MM.1S (cell line): ENCODE measurements at regions not wholly inside any gene's neighbourhood (a gene's known extent, or its start where the extent isn't known, plus 50 kb on each side); places are given as distances from the start of the nearest gene placed in this dataset.

Experiments
- DNase-seq: peaks from one replicate; pipeline ENCODE4 v3.0.0-alpha.2; 2015
- H2AFZ ChIP-seq: fragments of 300-600 bp; sonication (generic); 2 replicates; pipeline ENCODE4 v1.6.0; 2016; ENCODE audit warnings: antibody characterized with exemption, low read length
- H3F3A ChIP-seq: fragments of 300-600 bp; sonication (generic); 2 replicates; pipeline ENCODE4 v1.6.1; 2016; ENCODE audit warnings: mild to moderate bottlenecking, antibody characterized with exemption, low read length, moderate library complexity, mixed read lengths; ENCODE audit not compliant: insufficient read depth
- H3K27ac ChIP-seq: fragments of 300-600 bp; sonication (generic); 2 replicates; pipeline ENCODE4 v1.5.1; 2016; ENCODE audit warnings: mild to moderate bottlenecking, low read length
- H3K27me3 ChIP-seq: fragments of 300-600 bp; sonication (generic); replicated peaks from 2 replicates; pipeline ENCODE4 v1.6.0; 2016; ENCODE audit warnings: low read length; ENCODE audit not compliant: insufficient read depth
- H3K36me3 ChIP-seq: fragments of 300-600 bp; sonication (generic); replicated peaks from 2 replicates; pipeline ENCODE4 v1.6.1; 2016; ENCODE audit warnings: mild to moderate bottlenecking, low read length, mixed read lengths; ENCODE audit not compliant: insufficient read depth
- H3K4me1 ChIP-seq: fragments of 300-600 bp; sonication (generic); 2 replicates; pipeline ENCODE4 v1.6.1; 2016; ENCODE audit warnings: low read length, mixed read lengths
- H3K4me2 ChIP-seq: fragments of 300-600 bp; sonication (generic); 2 replicates; pipeline ENCODE4 v1.6.0; 2016; ENCODE audit warnings: low read depth, low read length
- H3K4me3 ChIP-seq: fragments of 300-600 bp; sonication (generic); 2 replicates; pipeline ENCODE4 v1.5.1; 2016; ENCODE audit warnings: low read length, mixed read lengths
- H3K79me2 ChIP-seq: fragments of 300-600 bp; sonication (generic); 2 replicates; pipeline ENCODE4 v1.6.1; 2016; ENCODE audit warnings: mixed run types, low read length, mixed read lengths
- H3K9ac ChIP-seq: fragments of 300-600 bp; sonication (generic); 2 replicates; pipeline ENCODE4 v1.6.1; 2016; ENCODE audit warnings: low read length, mixed read lengths
- H3K9me2 ChIP-seq: fragments of 300-600 bp; sonication (generic); replicated peaks from 2 replicates; pipeline ENCODE4 v1.6.1; 2016; ENCODE audit warnings: mild to moderate bottlenecking, low read length, mixed read lengths; ENCODE audit not compliant: insufficient read depth
- H3K9me3 ChIP-seq: fragments of 300-600 bp; sonication (generic); replicated peaks from 2 replicates; pipeline ENCODE4 v1.6.1; 2016; ENCODE audit warnings: mild to moderate bottlenecking, low read length, mixed read lengths; ENCODE audit not compliant: insufficient read depth
- H4K20me1 ChIP-seq: fragments of 300-600 bp; sonication (generic); 2 replicates; pipeline ENCODE4 v1.6.1; 2016; ENCODE audit warnings: mild to moderate bottlenecking, low read length, moderate library complexity, mixed read lengths; ENCODE audit not compliant: insufficient read depth
- EZH2 ChIP-seq: fragments of 300-600 bp; sonication (generic); optimal IDR thresholded peaks from 2 replicates; pipeline ENCODE3; 2017; ENCODE audit warnings: low read depth, mild to moderate bottlenecking, antibody characterized with exemption, low read length, mixed read lengths
- EZH2phosphoT487 ChIP-seq: fragments of 300-600 bp; sonication (generic); IDR thresholded peaks from 2 replicates; pipeline ENCODE4 v1.6.1; 2018; ENCODE audit warnings: antibody characterized with exemption, low read length
- TF ChIP-seq, protein P1 (sequence below): fragments of 300-600 bp; sonication (generic); IDR thresholded peaks from 2 replicates; pipeline ENCODE4 v1.5.1; 2016; ENCODE audit warnings: antibody characterized with exemption, low read length, mixed read lengths

DNA sequence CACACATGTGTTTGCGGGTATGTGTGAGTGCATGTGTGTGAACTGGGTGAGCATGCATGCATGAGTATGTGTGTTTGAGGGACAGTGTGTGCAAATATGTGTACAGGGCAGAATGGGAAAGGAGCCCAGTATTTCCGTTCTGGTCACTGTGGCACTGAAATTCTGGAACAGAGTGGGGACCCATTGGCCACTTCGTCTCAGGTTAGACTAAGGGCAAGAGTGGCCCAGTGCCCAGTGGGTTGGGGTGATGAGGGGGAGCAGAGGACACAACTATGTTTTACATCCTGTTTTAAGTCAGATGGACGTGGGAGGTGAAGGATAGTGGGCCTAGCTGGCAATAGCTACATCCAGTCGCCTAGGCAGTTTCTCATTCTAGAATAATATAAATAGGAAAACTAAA, 438.5 kb downstream of the DYNC2H1 start:
- no peak overlapping the region for H3K4me2 ChIP-seq
- H3K36me3 ChIP-seq = no peaks in the 10 kb centered on the region
- TF ChIP-seq EZH2 (no peak), EZH2phosphoT487 (no peak)
- TF ChIP-seq, protein P1, sequence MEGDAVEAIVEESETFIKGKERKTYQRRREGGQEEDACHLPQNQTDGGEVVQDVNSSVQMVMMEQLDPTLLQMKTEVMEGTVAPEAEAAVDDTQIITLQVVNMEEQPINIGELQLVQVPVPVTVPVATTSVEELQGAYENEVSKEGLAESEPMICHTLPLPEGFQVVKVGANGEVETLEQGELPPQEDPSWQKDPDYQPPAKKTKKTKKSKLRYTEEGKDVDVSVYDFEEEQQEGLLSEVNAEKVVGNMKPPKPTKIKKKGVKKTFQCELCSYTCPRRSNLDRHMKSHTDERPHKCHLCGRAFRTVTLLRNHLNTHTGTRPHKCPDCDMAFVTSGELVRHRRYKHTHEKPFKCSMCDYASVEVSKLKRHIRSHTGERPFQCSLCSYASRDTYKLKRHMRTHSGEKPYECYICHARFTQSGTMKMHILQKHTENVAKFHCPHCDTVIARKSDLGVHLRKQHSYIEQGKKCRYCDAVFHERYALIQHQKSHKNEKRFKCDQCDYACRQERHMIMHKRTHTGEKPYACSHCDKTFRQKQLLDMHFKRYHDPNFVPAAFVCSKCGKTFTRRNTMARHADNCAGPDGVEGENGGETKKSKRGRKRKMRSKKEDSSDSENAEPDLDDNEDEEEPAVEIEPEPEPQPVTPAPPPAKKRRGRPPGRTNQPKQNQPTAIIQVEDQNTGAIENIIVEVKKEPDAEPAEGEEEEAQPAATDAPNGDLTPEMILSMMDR = no peak

DNA sequence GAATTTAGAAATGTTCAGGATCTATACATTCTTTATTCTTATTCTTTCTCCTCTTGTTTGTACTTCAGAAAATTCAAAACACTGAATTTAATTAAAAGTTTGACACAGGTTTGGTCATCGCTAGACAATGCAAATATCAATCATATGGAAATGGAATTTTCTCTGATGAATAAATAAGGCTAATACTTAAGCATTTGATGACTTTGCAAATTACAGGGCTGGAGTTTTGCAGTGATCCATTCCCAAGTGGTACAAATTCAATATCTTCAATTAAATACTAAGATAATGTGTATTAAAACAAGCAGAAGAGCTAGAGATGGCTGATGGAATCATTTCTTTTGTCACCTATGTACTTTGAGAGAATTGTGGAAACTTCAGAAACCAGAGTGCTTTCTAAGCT, 439.6 kb downstream of the DYNC2H1 start:
- no peak for DNase-seq
- TF ChIP-seq EZH2 = no peak
- TF ChIP-seq, protein P1 = no peak
- no peak for TF ChIP-seq EZH2phosphoT487
- no peaks in the 10 kb centered on the region for H3K9me3 ChIP-seq
- H3K9ac ChIP-seq = no peak overlapping the region
- no peak overlapping the region for H3K4me2 ChIP-seq
- no peak overlapping the region for H2AFZ ChIP-seq
- no peaks in the 10 kb centered on the region for H3K79me2 ChIP-seq
- no peaks in the 10 kb centered on the region for H3K36me3 ChIP-seq
- no peaks in the 10 kb centered on the region for H3K27me3 ChIP-seq
- H3K4me1 ChIP-seq = no peaks in the 10 kb centered on the region
- H4K20me1 ChIP-seq = no peaks in the 10 kb centered on the region
- H3K4me3 ChIP-seq = no peak overlapping the region
- H3F3A ChIP-seq = no peaks in the 10 kb centered on the region
- H3K9me2 ChIP-seq = no peaks in the 10 kb centered on the region
- H3K27ac ChIP-seq = no peak overlapping the region

More for the DNA sequence above, 438.5 kb downstream of the DYNC2H1 start:
- H3K9me3 ChIP-seq = no peaks in the 10 kb centered on the region
- H3K9ac ChIP-seq = no peak overlapping the region
- H2AFZ ChIP-seq = no peak overlapping the region
- no peak for DNase-seq
- H3K79me2 ChIP-seq = no peaks in the 10 kb centered on the region
- H3K27ac ChIP-seq = no peak overlapping the region
- H4K20me1 ChIP-seq = no peaks in the 10 kb centered on the region
- no peaks in the 10 kb centered on the region for H3K4me1 ChIP-seq
- H3K4me3 ChIP-seq = no peak overlapping the region
- no peaks in the 10 kb centered on the region for H3K9me2 ChIP-seq
- H3F3A ChIP-seq = no peaks in the 10 kb centered on the region
- H3K27me3 ChIP-seq = no peaks in the 10 kb centered on the region

DNA sequence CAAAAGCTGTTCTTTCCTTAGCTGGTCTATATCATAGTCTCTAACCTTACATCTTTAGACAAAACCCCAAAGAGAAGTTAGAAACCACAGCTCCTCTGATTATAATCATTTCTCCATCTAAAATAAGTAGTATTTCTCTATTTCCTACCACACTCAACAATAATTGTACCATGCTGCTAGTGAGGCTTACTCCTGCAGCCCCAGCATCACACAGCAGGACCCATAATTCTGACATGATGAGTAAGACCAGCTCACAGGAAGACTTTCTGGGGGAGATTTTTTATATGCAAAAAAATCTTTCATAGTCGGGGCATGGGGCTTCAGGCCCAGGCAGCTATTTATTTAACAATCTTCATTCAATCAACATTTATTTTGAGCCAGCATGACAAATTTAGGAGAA, 441.6 kb downstream of the DYNC2H1 start:
- H3K9me2 ChIP-seq = no peaks in the 10 kb centered on the region
- DNase-seq = no peak
- no peaks in the 10 kb centered on the region for H3K36me3 ChIP-seq
- H4K20me1 ChIP-seq = no peaks in the 10 kb centered on the region
- H3K27me3 ChIP-seq = no peaks in the 10 kb centered on the region
- H2AFZ ChIP-seq = no peak overlapping the region
- no peaks in the 10 kb centered on the region for H3F3A ChIP-seq
- H3K79me2 ChIP-seq = no peaks in the 10 kb centered on the region
- H3K9me3 ChIP-seq = no peaks in the 10 kb centered on the region
- TF ChIP-seq EZH2 = no peak
- TF ChIP-seq, protein P1 = no peak
- no peak for TF ChIP-seq EZH2phosphoT487
- no peak overlapping the region for H3K4me3 ChIP-seq
- H3K4me1 ChIP-seq = no peaks in the 10 kb centered on the region
- no peak overlapping the region for H3K4me2 ChIP-seq
- H3K9ac ChIP-seq = no peak overlapping the region
- H3K27ac ChIP-seq = no peak overlapping the region

DNA sequence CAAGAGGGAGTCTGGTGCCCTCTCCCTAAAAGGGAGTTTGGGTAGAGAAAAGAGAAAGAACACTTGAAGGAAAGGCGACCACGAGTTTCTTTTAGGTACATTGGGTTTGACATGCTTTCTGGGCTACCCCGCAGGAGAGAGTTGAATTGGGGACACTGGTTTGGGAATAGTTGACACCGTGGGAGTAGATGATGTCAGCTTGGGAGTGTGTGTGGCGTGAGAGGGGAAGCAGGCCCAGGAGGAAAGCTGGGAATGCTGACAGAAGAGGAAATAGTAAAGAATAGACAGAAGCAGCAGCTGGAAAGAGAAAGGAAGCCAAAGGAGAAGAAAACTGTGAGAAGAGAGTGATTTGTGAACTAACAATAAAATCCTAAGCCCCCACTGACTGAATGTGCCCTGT, 442.9 kb downstream of the DYNC2H1 start:
- no peaks in the 10 kb centered on the region for H3K79me2 ChIP-seq
- DNase-seq = no peak
- H3K36me3 ChIP-seq = no peaks in the 10 kb centered on the region
- H3K9me3 ChIP-seq = no peaks in the 10 kb centered on the region
- TF ChIP-seq, protein P1 = no peak
- TF ChIP-seq EZH2 (no peak), EZH2phosphoT487 (no peak)
- H3K27ac ChIP-seq = no peak overlapping the region
- no peaks in the 10 kb centered on the region for H3F3A ChIP-seq
- no peaks in the 10 kb centered on the region for H3K27me3 ChIP-seq
- no peak overlapping the region for H2AFZ ChIP-seq
- H4K20me1 ChIP-seq = no peaks in the 10 kb centered on the region
- no peaks in the 10 kb centered on the region for H3K4me1 ChIP-seq
- no peak overlapping the region for H3K4me2 ChIP-seq
- H3K9ac ChIP-seq = no peak overlapping the region
- H3K4me3 ChIP-seq = no peak overlapping the region
- no peaks in the 10 kb centered on the region for H3K9me2 ChIP-seq
